B cell (primary cell): ENCODE measurements at regions not wholly inside any gene's neighbourhood (a gene's known extent, or its start where the extent isn't known, plus 50 kb on each side); places are given as distances from the start of the nearest gene placed in this dataset.

Experiments used
- ATAC-seq: fragments of 200-7000 bp; cut with Tn5 transposase; one replicate; pipeline ENCODE4 v1.10.0; 2021; ENCODE audit warnings: low read depth, mild to moderate bottlenecking, moderate number of reproducible peaks, moderate library complexity
- CTCF ChIA-PET: fragments of 350-600 bp; sonication (Branson Sonifier 250); formaldehyde crosslinking; loops from one replicate; lab custom pipeline; 2021; ENCODE audit warnings: antibody characterized with exemption, inconsistent platforms; lab: Charles Lee
- POLR2A ChIA-PET: fragments of 350-600 bp; sonication (Branson Sonifier 250); formaldehyde crosslinking; loops from one replicate; lab custom pipeline; 2021; ENCODE audit warnings: antibody characterized with exemption; lab: Charles Lee
- DNase-seq: peaks from one replicate; pipeline ENCODE4 v3.0.0; 2013
- H2AFZ ChIP-seq: 2 replicates; pipeline ENCODE4 v1.6.1; 2012; ENCODE audit warnings: mild to moderate bottlenecking, low read depth, low read length; ENCODE audit not compliant: insufficient read depth, poor library complexity, severe bottlenecking
- H3K27ac ChIP-seq, 2 donors: 1 replicate in 1 of 2; 2 replicates in 1 of 2; pipeline ENCODE4 v1.5.1; 2012 to 2013; ENCODE audit warnings: low read length in 2 of 2, mild to moderate bottlenecking in 2 of 2, moderate library complexity in 1 of 2
- H3K27me3 ChIP-seq, 4 experiments: fragments of 200-600 bp in 1 of 4; sonication (generic) in 1 of 4; replicated peaks in 1 of 4; 1 replicate in 2 of 4; 2 replicates in 2 of 4; pipeline versions ENCODE4 v1.6.1 to v1.7.0; 2013 to 2016; ENCODE audit warnings: low read length in 3 of 4, mild to moderate bottlenecking in 2 of 4, mixed read lengths in 1 of 4, moderate library complexity in 1 of 4; ENCODE audit not compliant: insufficient read depth in 4 of 4, control insufficient read depth in 3 of 4; ENCODE audit errors: control extremely low read depth in 1 of 4
- H3K36me3 ChIP-seq, 2 experiments: replicated peaks in 1 of 2; 1 replicate in 1 of 2; 2 replicates in 1 of 2; pipeline versions ENCODE4 v1.6.1 to v1.7.1; 2013; ENCODE audit warnings: low read length in 1 of 2; ENCODE audit not compliant: insufficient read depth in 2 of 2, control insufficient read depth in 1 of 2; ENCODE audit errors: control extremely low read depth in 1 of 2, extremely low read depth in 1 of 2
- H3K4me1 ChIP-seq, 2 donors: fragments of 200-600 bp in 1 of 2; sonication (generic) in 1 of 2; 1 replicate in 1 of 2; 2 replicates in 1 of 2; pipeline versions ENCODE4 v1.5.1 to v1.6.1; 2013 to 2017; ENCODE audit warnings: low read length in 2 of 2; ENCODE audit not compliant: control insufficient read depth in 2 of 2, insufficient read depth in 2 of 2
- H3K4me2 ChIP-seq: replicated peaks from 2 replicates; pipeline ENCODE3; 2012; ENCODE audit warnings: mild to moderate bottlenecking, low read depth, low read length; ENCODE audit not compliant: poor library complexity, severe bottlenecking
- H3K4me3 ChIP-seq, 5 experiments: fragments of 200-600 bp in 1 of 5; sonication (generic) in 1 of 5; 1 replicate in 3 of 5; 2 replicates in 2 of 5; pipeline versions ENCODE4 v1.5.1 to v1.7.0; 2011 to 2016; ENCODE audit warnings: low read length in 4 of 5, mild to moderate bottlenecking in 4 of 5, low read depth in 2 of 5, control low read depth in 1 of 5, moderate library complexity in 1 of 5; ENCODE audit not compliant: insufficient read depth in 1 of 5; ENCODE audit errors: control extremely low read depth in 1 of 5, extremely low read depth in 1 of 5
- H3K79me2 ChIP-seq: fragments of 200-600 bp; sonication (generic); one replicate; pipeline ENCODE4 v1.6.0; 2016; ENCODE audit warnings: low read length; ENCODE audit not compliant: control insufficient read depth, insufficient read depth
- H3K9ac ChIP-seq: fragments of 200-600 bp; sonication (generic); 2 replicates; pipeline ENCODE4 v1.6.1; 2017; ENCODE audit warnings: mild to moderate bottlenecking, low read length, moderate library complexity
- H3K9me3 ChIP-seq, 3 donors: one replicate each; pipeline versions ENCODE4 v1.6.1 to v1.7.1; 2013; ENCODE audit warnings: low read length in 2 of 3; ENCODE audit not compliant: control insufficient read depth in 2 of 3, insufficient read depth in 1 of 3; ENCODE audit errors: control extremely low read depth in 1 of 3
- H4K20me1 ChIP-seq: 2 replicates; pipeline ENCODE4 v1.6.0; 2012; ENCODE audit warnings: mild to moderate bottlenecking, low read length; ENCODE audit not compliant: insufficient read depth, control insufficient read depth, poor library complexity, severe bottlenecking
- H3K27ac Mint-ChIP-seq: one replicate; pipeline ENCODE4 v1.8.0; 2021; ENCODE audit warnings: mixed read lengths
- H3K27me3 Mint-ChIP-seq: one replicate; pipeline ENCODE4 v1.8.0; 2021; ENCODE audit warnings: mixed read lengths
- H3K4me1 Mint-ChIP-seq: one replicate; pipeline ENCODE4 v1.8.0; 2021; ENCODE audit warnings: mixed read lengths
- H3K4me3 Mint-ChIP-seq: one replicate; pipeline ENCODE4 v1.8.0; 2021; ENCODE audit warnings: mixed read lengths
- H3K9me3 Mint-ChIP-seq: one replicate; pipeline ENCODE4 v1.8.0; 2022; ENCODE audit warnings: mixed read lengths; ENCODE audit not compliant: insufficient read depth
- CTCF ChIP-seq: fragments of 200-600 bp; IDR thresholded peaks from one replicate; pipeline ENCODE4 v1.8.0; 2022; ENCODE audit warnings: antibody characterized with exemption, mild to moderate bottlenecking
- EZH2 ChIP-seq: IDR thresholded peaks from 2 replicates; pipeline ENCODE4 v1.6.1; 2012; ENCODE audit warnings: borderline replicate concordance, low read depth, mild to moderate bottlenecking, moderate library complexity, low read length; ENCODE audit not compliant: insufficient read depth, poor library complexity, severe bottlenecking
- WGBS: methylation state at CpG from one replicate; pipeline ENCODE4 v1.1.5; 2013; ENCODE audit warnings: missing lambda C conversion rate; ENCODE audit not compliant: insufficient coverage; 5-methylcytosine and 5-hydroxymethylcytosine counted together
- intact Hi-C: fragments of 100-400 bp; cut with micrococcal nuclease; formaldehyde crosslinking; loops from one replicate; pipeline ENCODE4 v1.10.0; 2022

- H3K36me3 ChIP-seq = no peaks in the 10 kb centered on the region
- DNase-seq (no peak), ATAC-seq (no peak)
- no peaks in the 10 kb centered on the region for H3K4me1 ChIP-seq
- intact Hi-C loops = no loop called here
- H3K9me3 ChIP-seq = no peaks in the 10 kb centered on the region
- POLR2A ChIA-PET = no interaction called here
- no peak overlapping the region for H3K4me3 ChIP-seq
- no peak overlapping the region for H3K4me2 ChIP-seq
- H3K4me1 Mint-ChIP-seq = peaks cover 3% of the 10 kb centered on the region
- CTCF ChIA-PET = no interaction called here
- H3K79me2 ChIP-seq = no peaks in the 10 kb centered on the region
- no peak overlapping the region for H2AFZ ChIP-seq
- H3K9ac ChIP-seq = no peak overlapping the region
- H3K9me3 Mint-ChIP-seq = no peaks in the 10 kb centered on the region
- H3K27me3 Mint-ChIP-seq = peaks cover 6% of the 10 kb centered on the region
- no peaks in the 10 kb centered on the region for H4K20me1 ChIP-seq
- no peak overlapping the region for H3K4me3 Mint-ChIP-seq
- H3K27ac ChIP-seq = no peak overlapping the region
- no peak overlapping the region for H3K27ac Mint-ChIP-seq
- H3K27me3 ChIP-seq = no peaks in the 10 kb centered on the region
- TF ChIP-seq CTCF (no peak), EZH2 (no peak)
- WGBS = no CpG with 5 or more reads among the region's 2 CpGs
Observed at GRCh38 chr2:226124548-226125011, 675.0 kb downstream of the IRS1 start.

- POLR2A ChIA-PET = no interaction called here
- no peak overlapping the region for H3K4me3 Mint-ChIP-seq
- no CpG with 5 or more reads among the region's 3 CpGs for WGBS
Observed at GRCh38 chr2:226123300-226123699, 676.3 kb downstream of the IRS1 start.

More at GRCh38 chr2:226123300-226123699, 676.3 kb downstream of the IRS1 start:
- Histone ChIP-seq H3K27me3 (no peaks in the 10 kb centered on the region), H3K27ac (no peak overlapping the region), H3K9me3 (no peaks in the 10 kb centered on the region), H3K9ac (no peak overlapping the region), H3K4me1 (no peaks in the 10 kb centered on the region), H3K4me3 (no peak overlapping the region), H3K36me3 (no peaks in the 10 kb centered on the region), H3K79me2 (no peaks in the 10 kb centered on the region), H2AFZ (no peak overlapping the region), H4K20me1 (no peaks in the 10 kb centered on the region), H3K4me2 (no peak overlapping the region)
- CTCF ChIA-PET = no interaction called here
- TF ChIP-seq EZH2 = no peak
- no peak for TF ChIP-seq CTCF
- Mint-ChIP-seq H3K4me1 (peaks cover 3% of the 10 kb centered on the region), H3K27me3 (peaks cover 6% of the 10 kb centered on the region), H3K27ac (no peak overlapping the region), H3K9me3 (no peaks in the 10 kb centered on the region)
- ATAC-seq (no peak), DNase-seq (no peak)
- intact Hi-C loops = no loop called here
